Left ventricle myocardium inferior (tissue), 1 donor: ENCODE measurements at regions not wholly inside any gene's neighbourhood (a gene's known extent, or its start where the extent isn't known, plus 50 kb on each side); places are given as distances from the start of the nearest gene placed in this dataset.

Experiments
- DNase-seq: peaks from one replicate; pipeline ENCODE4 v3.0.0-alpha.2; 2020
- H3K27ac ChIP-seq: fragments of 200-600 bp; replicated peaks from 2 replicates; pipeline ENCODE4 v1.8.0; 2021
- H3K27me3 ChIP-seq: fragments of 200-600 bp; 2 replicates; pipeline ENCODE4 v1.8.0; 2021; ENCODE audit warnings: low read depth
- H3K36me3 ChIP-seq: fragments of 200-600 bp; 2 replicates; pipeline ENCODE4 v1.8.0; 2021
- H3K4me1 ChIP-seq: fragments of 200-600 bp; 2 replicates; pipeline ENCODE4 v1.8.0; 2021
- H3K4me3 ChIP-seq: fragments of 200-600 bp; 2 replicates; pipeline ENCODE4 v1.8.0; 2021; ENCODE audit warnings: mild to moderate bottlenecking, moderate library complexity
- H3K9me3 ChIP-seq: fragments of 200-600 bp; replicated peaks from 2 replicates; pipeline ENCODE4 v1.8.0; 2021
- intact Hi-C: fragments of 100-400 bp; cut with micrococcal nuclease; formaldehyde crosslinking; loops from one replicate; pipeline ENCODE4 v1.11.0; 2022
- TF ChIP-seq, protein P1 (sequence below): fragments of 200-600 bp; IDR thresholded peaks from 2 replicates; pipeline ENCODE4 v1.8.0; 2021; ENCODE audit warnings: antibody characterized with exemption, mild to moderate bottlenecking, borderline replicate concordance
- donor health status: DM: no; HTN: yes; CAD: no; lungs with severe emphysema.

GRCh38 chr7:115493381-115493780, 537.2 kb downstream of the TFEC start:
- intact Hi-C loops: no loop called here
- H3K4me1 ChIP-seq: no peaks in the 10 kb centered on the region
- TF ChIP-seq, protein P1, sequence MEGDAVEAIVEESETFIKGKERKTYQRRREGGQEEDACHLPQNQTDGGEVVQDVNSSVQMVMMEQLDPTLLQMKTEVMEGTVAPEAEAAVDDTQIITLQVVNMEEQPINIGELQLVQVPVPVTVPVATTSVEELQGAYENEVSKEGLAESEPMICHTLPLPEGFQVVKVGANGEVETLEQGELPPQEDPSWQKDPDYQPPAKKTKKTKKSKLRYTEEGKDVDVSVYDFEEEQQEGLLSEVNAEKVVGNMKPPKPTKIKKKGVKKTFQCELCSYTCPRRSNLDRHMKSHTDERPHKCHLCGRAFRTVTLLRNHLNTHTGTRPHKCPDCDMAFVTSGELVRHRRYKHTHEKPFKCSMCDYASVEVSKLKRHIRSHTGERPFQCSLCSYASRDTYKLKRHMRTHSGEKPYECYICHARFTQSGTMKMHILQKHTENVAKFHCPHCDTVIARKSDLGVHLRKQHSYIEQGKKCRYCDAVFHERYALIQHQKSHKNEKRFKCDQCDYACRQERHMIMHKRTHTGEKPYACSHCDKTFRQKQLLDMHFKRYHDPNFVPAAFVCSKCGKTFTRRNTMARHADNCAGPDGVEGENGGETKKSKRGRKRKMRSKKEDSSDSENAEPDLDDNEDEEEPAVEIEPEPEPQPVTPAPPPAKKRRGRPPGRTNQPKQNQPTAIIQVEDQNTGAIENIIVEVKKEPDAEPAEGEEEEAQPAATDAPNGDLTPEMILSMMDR: no peak
- no peaks in the 10 kb centered on the region for H3K9me3 ChIP-seq
- H3K27ac ChIP-seq: no peak overlapping the region
- no peaks in the 10 kb centered on the region for H3K36me3 ChIP-seq
- no peak for DNase-seq
- H3K4me3 ChIP-seq: no peak overlapping the region
- H3K27me3 ChIP-seq: no peaks in the 10 kb centered on the region

DNA sequence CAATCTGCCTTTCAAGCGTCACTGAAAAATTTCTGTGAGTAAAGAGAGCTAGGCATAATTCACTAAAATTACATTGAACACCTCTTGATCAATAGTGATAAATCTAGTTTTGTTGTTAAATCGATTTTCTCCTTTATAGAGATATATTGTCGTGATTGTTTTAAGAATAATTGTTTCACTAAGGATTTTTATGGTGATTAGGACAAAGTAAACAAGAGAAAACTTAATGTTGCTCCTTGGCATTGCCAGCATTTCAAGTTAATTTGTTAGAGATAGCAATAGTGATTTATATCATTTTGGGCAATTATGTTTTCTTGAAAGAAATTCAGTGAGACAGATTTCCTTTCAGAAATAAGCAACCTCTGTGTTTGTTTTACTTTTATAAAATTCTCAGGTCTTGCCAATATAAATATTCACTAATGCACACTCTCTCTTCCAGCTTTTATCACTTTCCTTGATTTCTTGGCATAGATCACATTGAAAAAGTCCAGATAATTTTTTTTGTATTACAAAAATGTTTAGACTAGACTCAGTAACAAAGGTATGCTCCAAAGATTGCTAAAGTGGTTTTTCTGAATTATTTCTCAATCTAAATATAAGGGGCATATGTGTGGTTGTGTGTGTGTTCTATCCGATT, 538.7 kb downstream of the TFEC start:
- no peak overlapping the region for H3K4me3 ChIP-seq
- no peaks in the 10 kb centered on the region for H3K36me3 ChIP-seq
- TF ChIP-seq, protein P1: no peak
- intact Hi-C loops: no loop called here
- no peaks in the 10 kb centered on the region for H3K9me3 ChIP-seq
- DNase-seq: no peak
- no peak overlapping the region for H3K27ac ChIP-seq
- no peaks in the 10 kb centered on the region for H3K27me3 ChIP-seq
- no peaks in the 10 kb centered on the region for H3K4me1 ChIP-seq

- Histone ChIP-seq H3K4me1 (peaks cover 16% of the 10 kb centered on the region), H3K4me3 (no peak overlapping the region), H3K27ac (no peak overlapping the region), H3K36me3 (no peaks in the 10 kb centered on the region), H3K27me3 (peaks cover 60% of the 10 kb centered on the region), H3K9me3 (no peaks in the 10 kb centered on the region)
- intact Hi-C loops: no loop called here
- TF ChIP-seq, protein P1: no peak
- DNase-seq: no peak
These were observed 551.1 kb downstream of the TFEC start for GRCh38 chr7:115479448-115479847.

GRCh38 chr7:115478426-115478825, 552.1 kb downstream of the TFEC start:
- DNase-seq: no peak
- H3K9me3 ChIP-seq: no peaks in the 10 kb centered on the region
- TF ChIP-seq, protein P1: no peak
- no peaks in the 10 kb centered on the region for H3K36me3 ChIP-seq
- intact Hi-C loops: no loop called here
- H3K27me3 ChIP-seq: peaks cover 68% of the 10 kb centered on the region
- H3K27ac ChIP-seq: no peak overlapping the region
- H3K4me3 ChIP-seq: no peak overlapping the region
- H3K4me1 ChIP-seq: peaks cover 16% of the 10 kb centered on the region

DNA sequence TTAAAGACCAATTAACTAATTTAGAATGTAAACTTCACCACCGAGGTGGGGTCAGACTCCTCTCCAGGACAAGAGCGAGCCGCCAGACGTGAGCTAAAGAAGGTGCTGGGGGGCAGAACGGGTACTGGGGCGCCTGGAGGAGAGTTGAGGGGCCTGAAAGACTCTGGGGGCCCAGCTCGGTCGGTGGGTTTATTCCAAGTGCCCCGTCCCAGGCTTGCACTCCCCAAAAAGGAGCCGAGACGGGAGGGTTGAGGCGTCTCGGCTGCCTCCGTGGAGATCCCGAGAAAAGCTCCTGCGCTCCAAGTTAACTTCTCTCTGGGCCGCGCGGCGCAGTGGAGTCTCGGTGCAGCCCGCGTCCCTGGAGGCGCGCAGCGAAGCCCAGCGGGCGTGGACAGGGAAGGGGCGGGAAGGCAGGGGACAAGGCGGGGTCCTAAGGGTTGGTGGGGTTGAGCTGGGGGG, 553.3 kb downstream of the TFEC start:
- Histone ChIP-seq H3K27me3 (peaks cover 70% of the 10 kb centered on the region), H3K4me3 (peak overlapping the region; percentile 62), H3K9me3 (no peaks in the 10 kb centered on the region), H3K36me3 (no peaks in the 10 kb centered on the region), H3K27ac (no peak overlapping the region), H3K4me1 (peaks cover 16% of the 10 kb centered on the region)
- peak; percentile 13 for DNase-seq
- intact Hi-C loops: no loop called here
- TF ChIP-seq, protein P1: no peak
